ENCODE measurements at regions not wholly inside any gene's neighbourhood (a gene's known extent, or its start where the extent isn't known, plus 50 kb on each side); places are given as distances from the start of the nearest gene placed in this dataset.

- no peak for DNase-seq
- no peaks in the 10 kb centered on the region; the same call in 1 of the 2 replicates for H3K9me2 ChIP-seq (ENCODE audit: insufficient read depth)
- in situ Hi-C loops (cut with MboI): no loop called here
- no peaks in the 10 kb centered on the region for H4K20me1 ChIP-seq (ENCODE audit: insufficient read depth)
- H3K36me3 ChIP-seq (ENCODE audit: low read depth): no peaks in the 10 kb centered on the region
- no peaks in the 10 kb centered on the region for H3K27me3 ChIP-seq (replicated peaks; ENCODE audit: insufficient read depth)
- H3K9me3 ChIP-seq (ENCODE audit: low read depth): no peaks in the 10 kb centered on the region
- no peak overlapping the region for H3K9ac ChIP-seq
- no peak overlapping the region for H3K4me2 ChIP-seq (ENCODE audit: unreplicated experiment)
- no peak overlapping the region for H2AFZ ChIP-seq
- no peaks in the 10 kb centered on the region for H3K79me2 ChIP-seq (ENCODE audit: insufficient read depth)
- 87 to 91% methylated on average over 11 to 12 of the region's 12 CpGs for WGBS, 2 experiments (ENCODE audit: low coverage in 1 of 2, low lambda C conversion rate in 2 of 2, missing lambda C conversion rate in 2 of 2)
- H3K4me3 ChIP-seq: no peak overlapping the region
- H3F3A ChIP-seq (ENCODE audit: insufficient read depth): 0 out of 2 replicates have a peak, but pooled peaks cover 5% of the 10 kb centered on the region
- peaks cover 20% of the 10 kb centered on the region for H3K4me1 ChIP-seq (ENCODE audit: insufficient read depth)
- no peak overlapping the region for H3K27ac ChIP-seq
- TF ChIP-seq EZH2 (IDR thresholded peaks at IDR 0.05; ENCODE audit: insufficient read depth, poor library complexity, severe bottlenecking): no peak
- TF ChIP-seq EZH2phosphoT487 (IDR thresholded peaks at IDR 0.05; ENCODE audit: insufficient read depth, low read depth): no peak
These were observed 86.2 kb upstream of the KIT start for GRCh38 chr4:54571293-54572151.

GRCh38 chr4:54572152-54572542 lies 85.6 kb upstream of the KIT start:
- H3F3A ChIP-seq (ENCODE audit: insufficient read depth): 0 out of 2 replicates have a peak, but pooled peaks cover 5% of the 10 kb centered on the region
- in situ Hi-C loops (cut with MboI): no loop called here
- H3K9me2 ChIP-seq (ENCODE audit: insufficient read depth): no peaks in the 10 kb centered on the region; the same call in 1 of the 2 replicates
- H3K79me2 ChIP-seq (ENCODE audit: insufficient read depth): no peaks in the 10 kb centered on the region
- no peaks in the 10 kb centered on the region for H3K9me3 ChIP-seq (ENCODE audit: low read depth)
- no peak for TF ChIP-seq EZH2 (IDR thresholded peaks at IDR 0.05; ENCODE audit: insufficient read depth, poor library complexity, severe bottlenecking)
- no peak for TF ChIP-seq EZH2phosphoT487 (IDR thresholded peaks at IDR 0.05; ENCODE audit: insufficient read depth, low read depth)
- H3K4me2 ChIP-seq (ENCODE audit: unreplicated experiment): no peak overlapping the region
- DNase-seq: no peak
- H3K27me3 ChIP-seq (replicated peaks; ENCODE audit: insufficient read depth): no peaks in the 10 kb centered on the region
- no peak overlapping the region for H3K27ac ChIP-seq
- H4K20me1 ChIP-seq (ENCODE audit: insufficient read depth): no peaks in the 10 kb centered on the region
- no peak overlapping the region for H3K9ac ChIP-seq
- H3K36me3 ChIP-seq (ENCODE audit: low read depth): no peaks in the 10 kb centered on the region
- H3K4me1 ChIP-seq (ENCODE audit: insufficient read depth): peaks cover 18% of the 10 kb centered on the region
- H3K4me3 ChIP-seq: no peak overlapping the region
- H2AFZ ChIP-seq: no peak overlapping the region

GRCh38 chr4:54574500-54574899 lies 83.3 kb upstream of the KIT start:
- Histone ChIP-seq H3K9me2 (ENCODE audit: insufficient read depth) (no peaks in the 10 kb centered on the region; the same call in 1 of the 2 replicates), H2AFZ (no peak overlapping the region), H4K20me1 (ENCODE audit: insufficient read depth) (no peaks in the 10 kb centered on the region), H3K9ac (no peak overlapping the region), H3F3A (ENCODE audit: insufficient read depth) (no peaks in the 10 kb centered on the region), H3K4me1 (ENCODE audit: insufficient read depth) (no peaks in the 10 kb centered on the region), H3K79me2 (ENCODE audit: insufficient read depth) (no peaks in the 10 kb centered on the region), H3K4me2 (ENCODE audit: unreplicated experiment) (no peak overlapping the region), H3K9me3 (ENCODE audit: low read depth) (no peaks in the 10 kb centered on the region), H3K27ac (no peak overlapping the region), H3K4me3 (no peak overlapping the region), H3K27me3 (replicated peaks; ENCODE audit: insufficient read depth) (no peaks in the 10 kb centered on the region), H3K36me3 (ENCODE audit: low read depth) (no peaks in the 10 kb centered on the region)
- WGBS, 2 experiments (ENCODE audit: low coverage in 1 of 2, low lambda C conversion rate in 2 of 2, missing lambda C conversion rate in 2 of 2): 94 to 95% methylated on average over 1 of the region's 1 CpG
- in situ Hi-C loops (cut with MboI): no loop called here
- no peak for TF ChIP-seq EZH2phosphoT487 (IDR thresholded peaks at IDR 0.05; ENCODE audit: insufficient read depth, low read depth)
- TF ChIP-seq EZH2 (IDR thresholded peaks at IDR 0.05; ENCODE audit: insufficient read depth, poor library complexity, severe bottlenecking): no peak
- no peak for DNase-seq

- Histone ChIP-seq H3K9ac (no peak overlapping the region), H3K27ac (no peak overlapping the region), H3K27me3 (replicated peaks; ENCODE audit: insufficient read depth) (no peaks in the 10 kb centered on the region), H4K20me1 (ENCODE audit: insufficient read depth) (no peaks in the 10 kb centered on the region), H3K4me2 (ENCODE audit: unreplicated experiment) (no peak overlapping the region), H3F3A (ENCODE audit: insufficient read depth) (no peaks in the 10 kb centered on the region), H3K79me2 (ENCODE audit: insufficient read depth) (no peaks in the 10 kb centered on the region), H3K9me3 (ENCODE audit: low read depth) (no peaks in the 10 kb centered on the region), H3K9me2 (ENCODE audit: insufficient read depth) (no peaks in the 10 kb centered on the region; the same call in 1 of the 2 replicates), H3K36me3 (ENCODE audit: low read depth) (no peaks in the 10 kb centered on the region), H3K4me1 (ENCODE audit: insufficient read depth) (no peaks in the 10 kb centered on the region), H2AFZ (no peak overlapping the region), H3K4me3 (no peak overlapping the region)
- TF ChIP-seq EZH2 (IDR thresholded peaks at IDR 0.05; ENCODE audit: insufficient read depth, poor library complexity, severe bottlenecking): no peak
- no peak for TF ChIP-seq EZH2phosphoT487 (IDR thresholded peaks at IDR 0.05; ENCODE audit: insufficient read depth, low read depth)
- in situ Hi-C loops (cut with MboI): no loop called here
- 66 to 67% methylated on average over 2 of the region's 2 CpGs for WGBS, 2 experiments (ENCODE audit: low coverage in 1 of 2, low lambda C conversion rate in 2 of 2, missing lambda C conversion rate in 2 of 2)
- DNase-seq: no peak
These were observed 81.8 kb upstream of the KIT start for GRCh38 chr4:54575919-54576318.
